HUES6 (cell line): ENCODE measurements at regions not wholly inside any gene's neighbourhood (a gene's known extent, or its start where the extent isn't known, plus 50 kb on each side); places are given as distances from the start of the nearest gene placed in this dataset.
A peak's percentile ranks its signal among the peaks of the same experiment; 100 is the strongest.

Experiments used
- H3K27ac ChIP-seq: 2 replicates; pipeline ENCODE4 v1.7.0; 2013; ENCODE audit warnings: low read depth, mild to moderate bottlenecking, low read length, inconsistent platforms
- H3K27me3 ChIP-seq: 2 replicates; pipeline ENCODE4 v1.6.1; 2013; ENCODE audit warnings: low read length; ENCODE audit not compliant: control insufficient read depth, insufficient read depth
- H3K36me3 ChIP-seq: 2 replicates; pipeline ENCODE4 v1.6.1; 2013; ENCODE audit warnings: low read length; ENCODE audit not compliant: control insufficient read depth, insufficient read depth
- H3K4me1 ChIP-seq: 2 replicates; pipeline ENCODE4 v1.6.1; 2013; ENCODE audit warnings: low read length; ENCODE audit not compliant: control insufficient read depth, insufficient read depth
- H3K4me3 ChIP-seq: 2 replicates; pipeline ENCODE4 v1.5.1; 2013; ENCODE audit warnings: low read depth, low read length
- H3K9ac ChIP-seq: one replicate; pipeline ENCODE4 v1.6.1; 2013; ENCODE audit warnings: mild to moderate bottlenecking, low read length
- H3K9me3 ChIP-seq: 2 replicates; pipeline ENCODE4 v1.6.1; 2013; ENCODE audit warnings: low read depth, low read length; ENCODE audit not compliant: control insufficient read depth, insufficient read depth

DNA sequence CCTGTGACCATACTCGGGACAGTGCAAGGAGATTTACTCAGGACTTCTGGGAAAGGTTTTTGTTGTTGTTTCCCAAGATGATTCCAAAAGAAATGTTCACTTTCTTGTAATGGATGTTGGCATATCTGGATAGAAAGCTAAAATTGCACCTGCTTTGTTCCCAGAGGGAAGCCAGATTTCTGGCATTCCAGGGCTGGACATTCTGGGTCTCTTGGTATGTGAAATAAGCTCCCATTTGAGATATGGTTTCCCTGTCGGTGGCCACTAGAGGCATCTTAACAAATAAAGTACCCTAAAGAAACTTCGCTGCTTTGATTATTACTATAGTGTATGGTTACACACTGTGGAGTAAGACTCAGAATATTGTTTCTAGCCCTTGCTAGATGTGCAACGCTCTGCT, 737.3 kb downstream of the BRINP1 start:
- Histone ChIP-seq H3K27ac (no peak overlapping the region), H3K9ac (no peak overlapping the region), H3K27me3 (no peaks in the 10 kb centered on the region), H3K4me3 (no peak overlapping the region), H3K9me3 (peaks cover 7% of the 10 kb centered on the region; the same call in 1 of the 2 replicates), H3K36me3 (no peaks in the 10 kb centered on the region), H3K4me1 (no peaks in the 10 kb centered on the region)

DNA sequence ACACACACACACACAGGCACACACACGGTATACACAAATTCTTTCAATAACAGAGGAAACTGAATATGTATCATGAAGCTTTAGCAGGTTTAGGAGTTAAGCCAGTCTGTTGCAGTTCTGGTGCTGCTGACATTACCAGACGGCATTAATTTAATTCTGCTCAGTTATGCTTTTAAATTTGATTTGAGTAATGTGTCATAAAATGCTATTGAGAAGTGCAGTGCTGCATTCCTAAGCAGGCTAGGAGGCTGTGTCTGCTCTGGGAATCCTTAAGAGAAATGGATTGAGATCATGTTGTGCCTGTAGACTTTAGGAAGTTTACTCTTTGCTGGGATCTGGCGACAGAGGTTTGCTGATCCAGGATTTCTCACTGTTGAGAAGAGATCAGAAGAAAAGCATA, 733.8 kb downstream of the BRINP1 start:
- Histone ChIP-seq H3K9me3 (peaks cover 24% of the 10 kb centered on the region), H3K9ac (no peak overlapping the region), H3K27ac (no peak overlapping the region), H3K4me3 (no peak overlapping the region), H3K27me3 (no peaks in the 10 kb centered on the region), H3K36me3 (no peaks in the 10 kb centered on the region), H3K4me1 (no peaks in the 10 kb centered on the region)

DNA sequence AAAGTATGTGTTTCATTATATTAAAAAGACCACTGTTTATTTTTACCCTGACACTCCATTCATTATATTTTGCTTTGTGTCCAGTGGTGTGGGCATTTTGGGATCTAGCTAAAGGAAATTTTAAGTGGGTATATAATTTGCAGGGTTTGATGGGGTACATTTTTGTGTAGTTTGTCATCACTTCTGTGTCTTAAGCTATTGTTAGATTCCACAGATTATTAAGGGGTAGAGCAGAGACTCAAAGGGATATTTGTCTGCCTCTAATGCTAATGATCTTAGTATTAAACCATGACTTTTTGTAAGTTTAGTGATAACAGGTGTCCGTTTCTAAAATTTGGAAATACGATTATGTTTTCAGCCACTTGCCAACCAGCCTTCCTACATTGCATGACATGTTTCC, 731.6 kb downstream of the BRINP1 start:
- Histone ChIP-seq H3K27me3 (no peaks in the 10 kb centered on the region), H3K4me3 (no peak overlapping the region), H3K4me1 (no peaks in the 10 kb centered on the region), H3K27ac (no peak overlapping the region), H3K9ac (no peak overlapping the region), H3K36me3 (no peaks in the 10 kb centered on the region), H3K9me3 (peaks cover 24% of the 10 kb centered on the region)

DNA sequence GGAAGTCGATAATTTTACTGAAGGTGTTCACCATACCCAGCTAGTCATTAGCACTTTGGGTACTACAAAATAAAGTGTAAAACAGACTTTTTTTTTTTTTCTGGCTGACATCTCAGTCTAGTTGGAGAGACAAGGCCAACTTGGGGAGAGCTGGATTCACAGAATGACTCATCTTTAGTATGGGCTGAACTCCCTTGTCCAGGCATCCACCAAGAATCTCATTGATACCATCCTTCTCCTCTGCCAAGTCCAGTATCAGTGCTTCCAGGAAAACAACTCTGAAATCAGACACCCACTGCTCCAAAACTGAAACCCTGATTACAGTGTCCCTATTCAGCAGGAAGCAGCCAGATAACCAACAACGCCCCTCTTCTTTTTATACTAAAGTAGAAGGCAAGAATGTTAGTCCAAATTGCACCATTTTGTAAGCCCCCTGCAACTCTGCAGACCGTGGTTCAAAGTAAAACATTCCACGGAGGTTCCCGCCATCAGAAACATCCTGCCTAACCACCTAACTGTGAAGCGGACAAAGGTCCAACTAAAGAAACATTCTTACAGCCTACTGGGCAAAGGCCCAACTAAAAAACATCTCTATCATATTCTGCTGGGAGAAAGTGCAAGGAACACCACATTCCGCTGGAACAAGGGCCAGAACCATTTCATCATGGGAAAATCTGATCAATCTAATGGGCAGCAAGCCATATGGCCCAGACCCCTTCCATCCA, 728.2 kb downstream of the BRINP1 start:
- no peaks in the 10 kb centered on the region for H3K36me3 ChIP-seq
- H3K9me3 ChIP-seq, result peaks cover 19% of the 10 kb centered on the region
- H3K4me1 ChIP-seq, result peaks cover 6% of the 10 kb centered on the region
- H3K4me3 ChIP-seq, result no peak overlapping the region
- H3K27me3 ChIP-seq, result no peaks in the 10 kb centered on the region
- H3K9ac ChIP-seq, result no peak overlapping the region
- no peak overlapping the region for H3K27ac ChIP-seq

DNA sequence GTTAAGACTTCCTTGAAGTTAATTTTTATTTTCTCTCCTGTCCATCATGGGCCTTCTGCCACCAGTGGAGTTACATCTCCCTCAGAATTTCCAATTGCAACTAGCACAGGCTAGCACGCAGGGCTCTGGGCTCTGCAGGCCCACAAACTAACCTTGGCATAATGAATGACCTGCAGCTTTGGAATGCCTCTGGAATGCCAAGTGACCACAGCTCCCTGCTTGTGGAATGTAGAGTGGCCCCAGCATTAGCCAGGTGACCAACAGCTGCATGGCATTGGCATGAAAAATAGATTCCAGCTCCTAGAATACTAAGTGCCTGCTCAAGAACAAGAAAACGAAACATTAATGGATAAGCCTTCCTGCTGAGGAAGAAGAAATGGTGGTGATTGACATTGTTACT, 726.1 kb downstream of the BRINP1 start:
- Histone ChIP-seq H3K9ac (no peak overlapping the region), H3K4me1 (peaks cover 6% of the 10 kb centered on the region), H3K36me3 (no peaks in the 10 kb centered on the region), H3K27ac (peak overlapping the region; percentile 57), H3K9me3 (peaks cover 30% of the 10 kb centered on the region), H3K4me3 (no peak overlapping the region), H3K27me3 (no peaks in the 10 kb centered on the region)

DNA sequence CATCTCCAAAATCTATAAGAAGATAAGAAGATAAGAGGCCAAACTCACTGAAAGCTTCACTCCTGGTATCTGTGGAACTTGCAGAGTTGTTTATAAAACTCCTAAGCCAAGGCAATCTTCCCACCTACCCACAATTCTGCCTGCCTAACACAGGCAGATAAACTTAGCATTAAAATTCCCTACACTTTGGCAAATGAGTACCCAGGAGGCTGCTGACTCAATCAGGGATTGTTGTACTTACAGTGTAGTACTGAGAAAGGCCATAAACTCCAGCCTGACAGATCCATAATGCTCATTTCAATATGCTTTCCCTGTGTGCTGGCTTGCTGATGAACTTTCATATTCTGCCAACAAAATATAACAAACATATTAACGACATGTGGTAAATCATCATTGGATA, 725.2 kb downstream of the BRINP1 start:
- Histone ChIP-seq H3K27ac (0 out of 2 replicates have a peak overlapping the region, but pooled peaks have one; percentile 57), H3K9me3 (peaks cover 21% of the 10 kb centered on the region), H3K36me3 (no peaks in the 10 kb centered on the region), H3K4me1 (peaks cover 6% of the 10 kb centered on the region), H3K27me3 (no peaks in the 10 kb centered on the region), H3K9ac (no peak overlapping the region), H3K4me3 (no peak overlapping the region)

DNA sequence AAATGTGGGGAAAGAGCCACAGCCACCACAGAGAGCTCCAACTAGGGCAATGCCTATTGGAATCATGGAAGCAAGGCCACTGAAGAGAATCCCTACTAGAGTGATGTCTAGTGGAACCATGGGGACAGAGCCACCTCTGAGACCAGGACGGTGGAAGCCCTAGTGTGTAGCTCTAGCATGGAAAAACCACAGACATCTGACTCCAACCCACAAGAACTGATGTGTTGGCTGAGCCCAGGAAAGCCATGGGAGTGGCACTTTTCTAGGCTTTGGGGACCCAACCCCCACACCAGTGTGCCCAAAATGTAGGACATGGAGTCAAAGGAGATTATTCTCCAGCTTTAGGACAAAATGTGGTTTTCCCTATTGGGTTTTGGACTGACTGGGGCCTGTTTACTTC, 721.9 kb downstream of the BRINP1 start:
- peaks cover 16% of the 10 kb centered on the region for H3K9me3 ChIP-seq
- H3K27ac ChIP-seq, result no peak overlapping the region
- no peaks in the 10 kb centered on the region for H3K27me3 ChIP-seq
- H3K9ac ChIP-seq, result no peak overlapping the region
- no peak overlapping the region for H3K4me3 ChIP-seq
- H3K36me3 ChIP-seq, result no peaks in the 10 kb centered on the region
- peaks cover 6% of the 10 kb centered on the region for H3K4me1 ChIP-seq

- H3K4me3 ChIP-seq, result no peak overlapping the region
- no peaks in the 10 kb centered on the region for H3K27me3 ChIP-seq
- H3K9ac ChIP-seq, result no peak overlapping the region
- no peak overlapping the region for H3K27ac ChIP-seq
- peaks cover 16% of the 10 kb centered on the region for H3K9me3 ChIP-seq
- no peaks in the 10 kb centered on the region for H3K36me3 ChIP-seq
- H3K4me1 ChIP-seq, result no peaks in the 10 kb centered on the region
These were observed 718.8 kb downstream of the BRINP1 start for GRCh38 chr9:118650417-118650816.

- Histone ChIP-seq H3K27me3 (no peaks in the 10 kb centered on the region), H3K36me3 (no peaks in the 10 kb centered on the region), H3K4me1 (no peaks in the 10 kb centered on the region), H3K9ac (no peak overlapping the region), H3K9me3 (peaks cover 8% of the 10 kb centered on the region), H3K27ac (no peak overlapping the region), H3K4me3 (no peak overlapping the region)
These were observed 717.7 kb downstream of the BRINP1 start for GRCh38 chr9:118651511-118651910.

- H3K9me3 ChIP-seq, result peaks cover 1% of the 10 kb centered on the region; the same call in 1 of the 2 replicates
- H3K36me3 ChIP-seq, result no peaks in the 10 kb centered on the region
- H3K9ac ChIP-seq, result no peak overlapping the region
- no peak overlapping the region for H3K27ac ChIP-seq
- H3K4me3 ChIP-seq, result no peak overlapping the region
- H3K27me3 ChIP-seq, result no peaks in the 10 kb centered on the region
- H3K4me1 ChIP-seq, result no peaks in the 10 kb centered on the region
These were observed 717.0 kb downstream of the BRINP1 start for GRCh38 chr9:118652258-118652657.

DNA sequence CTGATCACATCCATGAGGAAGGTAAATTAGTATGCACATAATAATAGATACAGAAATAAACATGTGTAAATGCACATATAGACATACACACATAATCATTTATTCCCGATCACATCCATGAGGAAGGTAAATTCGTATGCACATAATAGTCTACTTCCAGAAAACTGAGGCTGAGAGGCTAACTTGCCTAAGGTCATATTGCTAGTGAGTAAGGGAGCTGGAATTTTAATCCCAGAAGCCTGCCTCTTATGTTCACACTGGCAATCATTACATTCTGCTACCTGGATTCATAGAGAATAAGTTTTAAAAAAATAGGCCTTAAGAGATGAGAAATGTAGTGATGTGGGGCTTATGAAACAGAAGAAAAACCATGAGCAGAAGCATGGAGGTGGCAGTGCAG, 716.3 kb downstream of the BRINP1 start:
- Histone ChIP-seq H3K27me3 (no peaks in the 10 kb centered on the region), H3K36me3 (no peaks in the 10 kb centered on the region), H3K4me3 (no peak overlapping the region), H3K27ac (no peak overlapping the region), H3K9me3 (no peaks in the 10 kb centered on the region), H3K4me1 (no peaks in the 10 kb centered on the region), H3K9ac (no peak overlapping the region)
